OCI-LY1 (cell line): ENCODE measurements at regions not wholly inside any gene's neighbourhood (a gene's known extent, or its start where the extent isn't known, plus 50 kb on each side); places are given as distances from the start of the nearest gene placed in this dataset.
A peak's percentile ranks its signal among the peaks of the same experiment; 100 is the strongest.

ENCODE experiments used
- H2AFZ ChIP-seq: fragments of 200-600 bp; sonication (generic), shearing (Covaris generic); 2 replicates; pipeline ENCODE4 v1.6.0; 2014; ENCODE audit warnings: antibody characterized with exemption, mild to moderate bottlenecking, low read length
- H3F3A ChIP-seq: fragments of 200-600 bp; sonication (generic), shearing (Covaris generic); 2 replicates; pipeline ENCODE4 v1.6.0; 2014; ENCODE audit warnings: mild to moderate bottlenecking, antibody characterized with exemption, low read length, moderate library complexity; ENCODE audit not compliant: insufficient read depth
- H3K27ac ChIP-seq: fragments of 200-600 bp; sonication (generic); 2 replicates; pipeline ENCODE4 v1.5.1; 2014; ENCODE audit warnings: low read length, mixed run types, mild to moderate bottlenecking, low read depth; ENCODE audit not compliant: poor library complexity, severe bottlenecking
- H3K27me3 ChIP-seq: fragments of 200-600 bp; sonication (generic); 2 replicates; pipeline ENCODE4 v1.6.0; 2014; ENCODE audit warnings: antibody characterized with exemption, mild to moderate bottlenecking, low read length, moderate library complexity; ENCODE audit not compliant: insufficient read depth
- H3K36me3 ChIP-seq: fragments of 200-600 bp; sonication (generic); 2 replicates; pipeline ENCODE4 v1.6.1; 2014; ENCODE audit warnings: mild to moderate bottlenecking, antibody characterized with exemption, low read length, moderate library complexity, mixed read lengths; ENCODE audit not compliant: insufficient read depth
- H3K4me1 ChIP-seq: fragments of 200-600 bp; sonication (generic); 2 replicates; pipeline ENCODE4 v1.5.1; 2014; ENCODE audit warnings: mild to moderate bottlenecking, low read length, moderate library complexity; ENCODE audit not compliant: insufficient read depth, severe bottlenecking
- H3K4me2 ChIP-seq: fragments of 200-600 bp; sonication (generic), shearing (Covaris generic); 2 replicates; pipeline ENCODE4 v1.6.1; 2014; ENCODE audit warnings: low read length
- H3K4me3 ChIP-seq: fragments of 200-600 bp; sonication (generic); 2 replicates; pipeline ENCODE4 v1.5.1; 2014; ENCODE audit warnings: low read length, low read depth, mild to moderate bottlenecking, mixed read lengths; ENCODE audit not compliant: poor library complexity, severe bottlenecking
- H3K79me2 ChIP-seq: fragments of 200-600 bp; shearing (Covaris generic); 2 replicates; pipeline ENCODE4 v1.6.1; 2016; ENCODE audit warnings: mixed run types, low read length, mixed read lengths; ENCODE audit not compliant: insufficient read depth
- H3K9ac ChIP-seq: fragments of 200-600 bp; sonication (generic), shearing (Covaris generic); 2 replicates; pipeline ENCODE4 v1.6.1; 2014; ENCODE audit warnings: mild to moderate bottlenecking, low read length, mixed read lengths
- H3K9me2 ChIP-seq: fragments of 200-600 bp; sonication (generic), shearing (Covaris generic); 2 replicates; pipeline ENCODE4 v1.6.1; 2014; ENCODE audit warnings: low read depth, mild to moderate bottlenecking, low read length, mixed read lengths
- H3K9me3 ChIP-seq: fragments of 200-600 bp; shearing (Covaris generic); 2 replicates; pipeline ENCODE4 v1.6.1; 2014; ENCODE audit warnings: low read length, mixed read lengths
- H4K20me1 ChIP-seq: fragments of 200-600 bp; sonication (generic), shearing (Covaris generic); 2 replicates; pipeline ENCODE4 v1.6.0; 2016; ENCODE audit warnings: mild to moderate bottlenecking, low read length; ENCODE audit not compliant: insufficient read depth
- EZH2 ChIP-seq: fragments of 200-600 bp; sonication (generic), shearing (Covaris generic); IDR thresholded peaks from 2 replicates; pipeline ENCODE4 v1.8.0; 2017; ENCODE audit warnings: borderline replicate concordance, mixed run types, mild to moderate bottlenecking, antibody characterized with exemption, low read length, moderate library complexity, mixed read lengths
- TF ChIP-seq, protein P1 (sequence below): fragments of 200-600 bp; sonication (generic), shearing (Covaris generic); IDR thresholded peaks from 2 replicates; pipeline ENCODE4 v1.5.1; 2017; ENCODE audit warnings: mild to moderate bottlenecking, antibody characterized with exemption, low read length, moderate library complexity, mixed read lengths

DNA sequence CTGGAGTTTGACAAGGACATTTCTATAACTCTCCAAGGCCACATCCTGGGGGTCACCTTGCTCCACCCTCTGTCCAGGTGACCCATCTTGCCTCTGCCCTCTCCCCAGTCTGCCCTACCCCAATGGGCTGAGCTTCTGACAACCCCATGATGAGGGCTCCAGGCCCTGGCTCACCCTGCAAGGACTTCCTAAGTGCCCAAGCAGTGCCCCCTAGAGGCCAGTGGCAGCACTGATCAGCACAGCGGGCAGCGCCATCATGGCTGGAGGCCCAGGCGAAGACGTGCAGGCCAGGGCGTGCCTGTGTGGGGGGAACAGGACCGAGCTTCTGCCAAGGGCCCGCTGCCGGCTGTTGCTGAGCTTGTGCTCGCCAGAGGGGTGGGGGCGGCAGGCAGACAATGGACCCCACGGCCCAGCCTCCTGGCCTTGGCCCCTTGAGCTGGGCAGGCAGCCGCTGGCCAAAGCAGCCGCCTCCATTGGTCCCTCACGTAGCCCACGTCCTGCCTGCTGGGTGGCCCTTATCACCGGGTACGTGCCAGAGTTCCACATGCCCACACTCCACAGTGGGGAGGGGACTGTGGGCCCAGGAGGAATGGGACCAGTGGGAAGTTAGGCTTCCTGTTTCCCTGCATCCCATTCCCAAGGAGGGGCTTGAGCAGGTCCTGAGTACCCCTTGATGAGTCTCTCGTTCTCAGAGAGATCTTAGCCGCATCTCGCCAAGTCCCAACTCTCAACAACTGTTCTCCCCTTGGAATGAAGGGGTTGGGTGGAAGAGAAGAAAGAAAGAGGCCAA is 64.3 kb downstream of the MRPL14 start:
- no peaks in the 10 kb centered on the region for H3K36me3 ChIP-seq
- H3K4me3 ChIP-seq = no peak overlapping the region
- H3K4me1 ChIP-seq = peaks cover 10% of the 10 kb centered on the region
- peaks cover 7% of the 10 kb centered on the region for H3K27me3 ChIP-seq
- TF ChIP-seq EZH2 = no peak
- TF ChIP-seq, protein P1, sequence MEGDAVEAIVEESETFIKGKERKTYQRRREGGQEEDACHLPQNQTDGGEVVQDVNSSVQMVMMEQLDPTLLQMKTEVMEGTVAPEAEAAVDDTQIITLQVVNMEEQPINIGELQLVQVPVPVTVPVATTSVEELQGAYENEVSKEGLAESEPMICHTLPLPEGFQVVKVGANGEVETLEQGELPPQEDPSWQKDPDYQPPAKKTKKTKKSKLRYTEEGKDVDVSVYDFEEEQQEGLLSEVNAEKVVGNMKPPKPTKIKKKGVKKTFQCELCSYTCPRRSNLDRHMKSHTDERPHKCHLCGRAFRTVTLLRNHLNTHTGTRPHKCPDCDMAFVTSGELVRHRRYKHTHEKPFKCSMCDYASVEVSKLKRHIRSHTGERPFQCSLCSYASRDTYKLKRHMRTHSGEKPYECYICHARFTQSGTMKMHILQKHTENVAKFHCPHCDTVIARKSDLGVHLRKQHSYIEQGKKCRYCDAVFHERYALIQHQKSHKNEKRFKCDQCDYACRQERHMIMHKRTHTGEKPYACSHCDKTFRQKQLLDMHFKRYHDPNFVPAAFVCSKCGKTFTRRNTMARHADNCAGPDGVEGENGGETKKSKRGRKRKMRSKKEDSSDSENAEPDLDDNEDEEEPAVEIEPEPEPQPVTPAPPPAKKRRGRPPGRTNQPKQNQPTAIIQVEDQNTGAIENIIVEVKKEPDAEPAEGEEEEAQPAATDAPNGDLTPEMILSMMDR = peak; percentile 73
- H4K20me1 ChIP-seq = no peaks in the 10 kb centered on the region
- no peaks in the 10 kb centered on the region for H3K9me3 ChIP-seq
- no peak overlapping the region for H3K9ac ChIP-seq
- no peaks in the 10 kb centered on the region for H3F3A ChIP-seq
- H3K9me2 ChIP-seq = no peaks in the 10 kb centered on the region
- no peaks in the 10 kb centered on the region for H3K79me2 ChIP-seq
- no peak overlapping the region for H3K4me2 ChIP-seq
- no peak overlapping the region for H2AFZ ChIP-seq
- no peak overlapping the region for H3K27ac ChIP-seq

DNA sequence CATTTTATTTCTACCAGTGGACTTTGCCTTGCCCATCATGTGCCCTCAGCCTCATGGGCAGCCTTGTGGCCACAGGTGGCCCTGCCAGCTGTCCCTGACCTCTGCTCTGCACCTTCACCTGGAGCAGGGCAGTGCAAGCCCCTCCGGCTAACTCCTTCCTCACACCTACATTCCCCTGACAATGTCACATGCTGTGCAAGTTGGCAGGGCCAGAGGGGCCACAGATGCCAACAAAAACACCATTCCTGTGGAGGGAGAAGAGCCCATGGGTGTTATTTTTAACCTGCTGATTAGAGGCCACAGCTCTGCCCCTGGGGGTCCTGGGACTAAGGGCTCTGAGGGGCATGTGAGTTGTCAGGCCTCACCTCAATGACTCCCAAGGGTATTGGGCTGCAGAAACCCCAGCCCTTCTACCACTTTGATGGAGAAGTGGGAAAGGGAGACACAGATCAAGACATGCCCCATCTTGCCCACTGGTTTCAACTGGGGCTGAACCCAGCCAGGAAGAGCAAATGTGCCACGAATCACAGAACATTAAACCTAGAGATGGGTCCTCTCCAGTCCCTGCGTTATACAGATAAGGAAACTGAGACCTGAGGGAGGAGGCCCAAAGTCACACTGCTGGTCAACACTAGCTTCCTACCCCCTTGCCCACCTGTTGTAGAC is 65.0 kb downstream of the MRPL14 start:
- Histone ChIP-seq H3K27me3 (peaks cover 7% of the 10 kb centered on the region), H2AFZ (no peak overlapping the region), H3F3A (no peaks in the 10 kb centered on the region), H3K9me2 (no peaks in the 10 kb centered on the region), H3K36me3 (no peaks in the 10 kb centered on the region), H3K4me3 (no peak overlapping the region), H3K9ac (no peak overlapping the region), H3K4me1 (peaks cover 10% of the 10 kb centered on the region), H3K79me2 (no peaks in the 10 kb centered on the region), H3K9me3 (no peaks in the 10 kb centered on the region), H3K27ac (no peak overlapping the region), H3K4me2 (no peak overlapping the region), H4K20me1 (no peaks in the 10 kb centered on the region)
- no peak for TF ChIP-seq EZH2
- TF ChIP-seq, protein P1 = no peak

DNA sequence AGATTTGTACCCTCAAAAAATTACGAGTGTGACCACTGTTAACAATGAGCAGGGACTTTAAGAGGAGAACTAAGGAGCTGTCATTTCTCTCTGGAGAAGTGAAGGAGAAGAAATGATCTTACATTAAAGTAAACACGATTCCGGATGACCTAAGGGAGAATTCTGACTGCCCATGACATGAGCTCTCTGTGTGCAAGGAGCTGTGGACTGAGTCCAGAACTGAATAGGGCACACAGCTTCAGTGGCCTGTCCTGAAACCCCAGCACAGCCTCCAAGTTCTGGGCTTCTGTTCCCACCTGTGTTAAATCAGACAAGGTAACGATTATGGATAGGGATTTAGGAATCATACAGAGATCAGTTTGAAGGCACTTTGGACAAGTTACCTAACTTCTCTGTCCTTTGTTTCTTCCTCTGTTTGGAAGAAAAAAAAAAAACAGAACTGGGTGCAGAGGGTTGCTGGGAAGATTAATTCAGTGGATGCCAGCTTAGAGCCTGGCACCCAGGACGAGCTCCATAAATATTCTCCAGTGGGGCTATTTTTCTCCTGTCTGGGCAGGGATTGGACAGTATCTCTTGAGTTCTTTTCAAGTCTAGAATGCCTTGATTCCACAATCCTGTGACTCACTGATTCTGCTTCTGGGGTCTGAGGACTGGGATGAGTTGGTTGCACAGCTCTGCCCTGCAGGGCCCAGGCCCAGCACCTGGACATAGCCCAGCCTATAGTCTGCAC is 65.7 kb downstream of the MRPL14 start:
- no peak for TF ChIP-seq EZH2
- Histone ChIP-seq H3K27ac (no peak overlapping the region), H3K36me3 (no peaks in the 10 kb centered on the region), H3K9me2 (no peaks in the 10 kb centered on the region), H3K4me3 (no peak overlapping the region), H3F3A (no peaks in the 10 kb centered on the region), H3K9me3 (no peaks in the 10 kb centered on the region), H3K9ac (no peak overlapping the region), H3K27me3 (peaks cover 7% of the 10 kb centered on the region; the same call in 1 of the 2 replicates), H3K4me1 (peaks cover 10% of the 10 kb centered on the region), H3K79me2 (no peaks in the 10 kb centered on the region), H4K20me1 (no peaks in the 10 kb centered on the region), H3K4me2 (no peak overlapping the region), H2AFZ (no peak overlapping the region)
